Thoracic aorta (tissue), 2 donors: ENCODE measurements at regions not wholly inside any gene's neighbourhood (a gene's known extent, or its start where the extent isn't known, plus 50 kb on each side); places are given as distances from the start of the nearest gene placed in this dataset.
"Not testable (repeated sequence)": the region's sequence is repeated elsewhere in the genome, so short reads cannot be mapped to it uniquely, and the experiment has no call there.

Experiments used
- ATAC-seq: fragments of 150-250 bp; one replicate; pipeline ENCODE4 v1.8.0; 2017; ENCODE audit warnings: low read depth; ENCODE audit not compliant: insufficient number of reproducible peaks, low FRiP score
- DNase-seq: peaks from one replicate; pipeline ENCODE4 v3.0.0-alpha.2; 2020; ENCODE audit warnings: low spot score
- H3K27ac ChIP-seq, 2 donors: fragments of 200-600 bp; sonication (generic); 1 replicate in 1 of 2; 2 replicates in 1 of 2; pipeline ENCODE4 v1.5.1; 2016; ENCODE audit warnings: mild to moderate bottlenecking in 2 of 2, moderate library complexity in 2 of 2
- H3K27me3 ChIP-seq: fragments of 200-600 bp; sonication (generic); replicated peaks from 2 replicates; pipeline ENCODE4 v1.6.0; 2016; ENCODE audit warnings: mild to moderate bottlenecking; ENCODE audit not compliant: insufficient read depth
- H3K36me3 ChIP-seq: fragments of 200-600 bp; sonication (generic); one replicate; pipeline ENCODE4 v1.5.1; 2016
- H3K4me1 ChIP-seq, 2 donors: fragments of 200-600 bp; sonication (generic); 1 replicate in 1 of 2; 2 replicates in 1 of 2; pipeline versions ENCODE4 v1.5.1 to v1.6.0; 2016; ENCODE audit warnings: low read depth in 2 of 2, mild to moderate bottlenecking in 1 of 2; ENCODE audit not compliant: control insufficient read depth in 1 of 2
- H3K4me3 ChIP-seq: fragments of 200-600 bp; sonication (generic); 2 replicates; pipeline ENCODE4 v1.5.1; 2016; ENCODE audit warnings: mild to moderate bottlenecking
- H3K9me3 ChIP-seq: fragments of 200-600 bp; sonication (generic); 2 replicates; pipeline ENCODE4 v1.5.1; 2016

- not testable (repeated sequence) for H3K27ac ChIP-seq, H3K27me3 ChIP-seq, H3K4me1 ChIP-seq, H3K9me3 ChIP-seq, H3K4me3 ChIP-seq, ATAC-seq, H3K36me3 ChIP-seq, DNase-seq
Measured at GRCh38 chr1:206351276-206352052, 118.8 kb upstream of the IKBKE start.

GRCh38 chr1:206356310-206356709, 114.0 kb upstream of the IKBKE start:
- not testable (repeated sequence) for DNase-seq, ATAC-seq

GRCh38 chr1:206357962-206358361, 112.3 kb upstream of the IKBKE start:
- H3K4me1 ChIP-seq, ATAC-seq, H3K4me3 ChIP-seq, H3K36me3 ChIP-seq, DNase-seq, H3K9me3 ChIP-seq, H3K27ac ChIP-seq, H3K27me3 ChIP-seq: not testable (repeated sequence)

More at GRCh38 chr1:206356310-206356709, 114.0 kb upstream of the IKBKE start:
- H3K36me3 ChIP-seq, H3K27ac ChIP-seq, H3K4me3 ChIP-seq, H3K27me3 ChIP-seq, H3K4me1 ChIP-seq, H3K9me3 ChIP-seq: not testable (repeated sequence)

GRCh38 chr1:206358771-206359170, 111.5 kb upstream of the IKBKE start:
- H3K4me3 ChIP-seq, H3K27me3 ChIP-seq, H3K27ac ChIP-seq, H3K9me3 ChIP-seq, DNase-seq, H3K36me3 ChIP-seq, H3K4me1 ChIP-seq, ATAC-seq: not testable (repeated sequence)

- not testable (repeated sequence) for H3K36me3 ChIP-seq, H3K9me3 ChIP-seq, ATAC-seq, H3K27ac ChIP-seq, DNase-seq, H3K4me1 ChIP-seq, H3K4me3 ChIP-seq, H3K27me3 ChIP-seq
Measured at GRCh38 chr1:206359377-206359776, 110.9 kb upstream of the IKBKE start.

- not testable (repeated sequence) for H3K9me3 ChIP-seq, H3K27me3 ChIP-seq, H3K4me1 ChIP-seq, ATAC-seq, H3K36me3 ChIP-seq, H3K4me3 ChIP-seq, H3K27ac ChIP-seq, DNase-seq
Measured at GRCh38 chr1:206361978-206362543, 108.2 kb upstream of the IKBKE start.

GRCh38 chr1:206362994-206363393, 107.3 kb upstream of the IKBKE start:
- not testable (repeated sequence) for ATAC-seq, H3K27ac ChIP-seq, H3K9me3 ChIP-seq, H3K4me1 ChIP-seq, H3K36me3 ChIP-seq, DNase-seq, H3K27me3 ChIP-seq, H3K4me3 ChIP-seq

- not testable (repeated sequence) for H3K27me3 ChIP-seq, H3K4me1 ChIP-seq, H3K36me3 ChIP-seq, DNase-seq, H3K9me3 ChIP-seq, H3K4me3 ChIP-seq, ATAC-seq, H3K27ac ChIP-seq
Measured at GRCh38 chr1:206365271-206365670, 105.0 kb upstream of the IKBKE start.

- H3K27ac ChIP-seq, H3K4me1 ChIP-seq, H3K9me3 ChIP-seq, H3K27me3 ChIP-seq, DNase-seq, ATAC-seq, H3K4me3 ChIP-seq, H3K36me3 ChIP-seq: not testable (repeated sequence)
Measured at GRCh38 chr1:206366131-206366530, 104.1 kb upstream of the IKBKE start.

GRCh38 chr1:206366772-206367171, 103.5 kb upstream of the IKBKE start:
- not testable (repeated sequence) for H3K36me3 ChIP-seq, H3K27me3 ChIP-seq, ATAC-seq, H3K4me3 ChIP-seq, DNase-seq, H3K4me1 ChIP-seq, H3K9me3 ChIP-seq, H3K27ac ChIP-seq

GRCh38 chr1:206367955-206368622, 102.2 kb upstream of the IKBKE start:
- not testable (repeated sequence) for H3K27me3 ChIP-seq, ATAC-seq, H3K4me3 ChIP-seq, DNase-seq, H3K9me3 ChIP-seq, H3K36me3 ChIP-seq, H3K27ac ChIP-seq, H3K4me1 ChIP-seq

GRCh38 chr1:206374725-206375124, 95.6 kb upstream of the IKBKE start:
- H3K9me3 ChIP-seq, H3K36me3 ChIP-seq, DNase-seq, H3K4me3 ChIP-seq, H3K4me1 ChIP-seq, H3K27me3 ChIP-seq: not testable (repeated sequence)
- peak overlapping the region in 1 of 2 donors; percentile 70 for H3K27ac ChIP-seq
- ATAC-seq = peak; percentile 46
